HG03060 (cell line): ENCODE measurements at regions not wholly inside any gene's neighbourhood (a gene's known extent, or its start where the extent isn't known, plus 50 kb on each side); places are given as distances from the start of the nearest gene placed in this dataset.
"Not testable (repeated sequence)": the region's sequence is repeated elsewhere in the genome, so short reads cannot be mapped to it uniquely, and the experiment has no call there.

Experiments
- ATAC-seq: cut with Tn5 transposase; IDR thresholded peaks from one replicate; pipeline ENCODE4 v1.9.1; 2021; ENCODE audit warnings: low read depth, moderate number of reproducible peaks; ENCODE audit not compliant: unreplicated experiment

GRCh38 chr2:195367809-195368208, 289.2 kb upstream of the SLC39A10 start:
- no peak for ATAC-seq

GRCh38 chr2:195364015-195364965, 292.7 kb upstream of the SLC39A10 start:
- ATAC-seq = no peak

GRCh38 chr2:195363496-195363895, 293.5 kb upstream of the SLC39A10 start:
- ATAC-seq = no peak

- ATAC-seq = no peak
Measured at GRCh38 chr2:195360242-195360641, 296.8 kb upstream of the SLC39A10 start.

- ATAC-seq = no peak
Measured at GRCh38 chr2:195359043-195359735, 297.8 kb upstream of the SLC39A10 start.

GRCh38 chr2:195356920-195357440, 300.0 kb upstream of the SLC39A10 start:
- no peak for ATAC-seq

- no peak for ATAC-seq
Measured at GRCh38 chr2:195356026-195356425, 301.0 kb upstream of the SLC39A10 start.

- no peak for ATAC-seq
Measured at GRCh38 chr2:195352581-195352980, 304.4 kb upstream of the SLC39A10 start.

- no peak for ATAC-seq
Measured at GRCh38 chr2:195343942-195344530, 313.0 kb upstream of the SLC39A10 start.

GRCh38 chr2:195343540-195343939, 313.5 kb upstream of the SLC39A10 start:
- ATAC-seq = peak; percentile 49

GRCh38 chr2:195342061-195342460, 315.0 kb upstream of the SLC39A10 start:
- ATAC-seq = no peak

- ATAC-seq = no peak
Measured at GRCh38 chr2:195338856-195339255, 318.2 kb upstream of the SLC39A10 start.

- ATAC-seq = no peak
Measured at GRCh38 chr2:195337597-195337996, 319.4 kb upstream of the SLC39A10 start.

- no peak for ATAC-seq
Measured at GRCh38 chr2:195333869-195334268, 323.2 kb upstream of the SLC39A10 start.

- ATAC-seq = no peak
Measured at GRCh38 chr2:195331966-195332365, 325.1 kb upstream of the SLC39A10 start.

GRCh38 chr2:195331129-195331528, 325.9 kb upstream of the SLC39A10 start:
- ATAC-seq = no peak

- ATAC-seq = no peak
Measured at GRCh38 chr2:195330513-195330956, 326.5 kb upstream of the SLC39A10 start.

GRCh38 chr2:195329784-195330183, 327.2 kb upstream of the SLC39A10 start:
- not testable (repeated sequence) for ATAC-seq

- no peak for ATAC-seq
Measured at GRCh38 chr2:195326537-195326936, 330.5 kb upstream of the SLC39A10 start.

GRCh38 chr2:195322324-195322723, 334.7 kb upstream of the SLC39A10 start:
- ATAC-seq = no peak

- peak; percentile 88 for ATAC-seq
Measured at GRCh38 chr2:195320413-195320973, 336.5 kb upstream of the SLC39A10 start.
